ENCODE measurements at regions not wholly inside any gene's neighbourhood (a gene's known extent, or its start where the extent isn't known, plus 50 kb on each side); places are given as distances from the start of the nearest gene placed in this dataset.

DNA sequence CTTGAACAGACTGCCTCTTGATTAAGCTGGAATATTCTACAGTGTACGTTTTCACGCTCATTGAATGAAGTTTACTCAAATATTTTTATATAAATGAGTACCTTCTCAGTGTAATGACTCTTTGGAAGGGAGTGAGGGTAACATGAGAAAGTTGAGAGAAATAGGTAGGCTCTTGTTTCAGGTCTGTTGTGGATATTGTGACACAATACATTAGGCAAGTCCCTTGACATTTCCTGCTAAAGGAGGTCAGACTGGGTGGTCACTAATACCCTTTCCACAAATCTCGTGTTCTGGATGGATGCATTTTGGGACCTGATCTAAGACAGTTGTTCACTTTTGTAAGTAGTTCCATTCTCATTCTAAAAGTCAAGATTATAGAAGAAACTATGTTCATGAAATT is 324.8 kb upstream of the AZI2 start:
- TF ChIP-seq POLR2AphosphoS5 (IDR thresholded peaks at IDR 0.05), result no peak
- TF ChIP-seq, protein P1, sequence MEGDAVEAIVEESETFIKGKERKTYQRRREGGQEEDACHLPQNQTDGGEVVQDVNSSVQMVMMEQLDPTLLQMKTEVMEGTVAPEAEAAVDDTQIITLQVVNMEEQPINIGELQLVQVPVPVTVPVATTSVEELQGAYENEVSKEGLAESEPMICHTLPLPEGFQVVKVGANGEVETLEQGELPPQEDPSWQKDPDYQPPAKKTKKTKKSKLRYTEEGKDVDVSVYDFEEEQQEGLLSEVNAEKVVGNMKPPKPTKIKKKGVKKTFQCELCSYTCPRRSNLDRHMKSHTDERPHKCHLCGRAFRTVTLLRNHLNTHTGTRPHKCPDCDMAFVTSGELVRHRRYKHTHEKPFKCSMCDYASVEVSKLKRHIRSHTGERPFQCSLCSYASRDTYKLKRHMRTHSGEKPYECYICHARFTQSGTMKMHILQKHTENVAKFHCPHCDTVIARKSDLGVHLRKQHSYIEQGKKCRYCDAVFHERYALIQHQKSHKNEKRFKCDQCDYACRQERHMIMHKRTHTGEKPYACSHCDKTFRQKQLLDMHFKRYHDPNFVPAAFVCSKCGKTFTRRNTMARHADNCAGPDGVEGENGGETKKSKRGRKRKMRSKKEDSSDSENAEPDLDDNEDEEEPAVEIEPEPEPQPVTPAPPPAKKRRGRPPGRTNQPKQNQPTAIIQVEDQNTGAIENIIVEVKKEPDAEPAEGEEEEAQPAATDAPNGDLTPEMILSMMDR (IDR thresholded peaks at IDR 0.05), result no peak
- no peak for TF ChIP-seq POLR2A (IDR thresholded peaks at IDR 0.05)
- no peak for TF ChIP-seq EP300 (IDR thresholded peaks at IDR 0.05)
